NOMO-1 treated with DMSO at 0.1 percent for 48 hours (cell line): ENCODE measurements at regions not wholly inside any gene's neighbourhood (a gene's known extent, or its start where the extent isn't known, plus 50 kb on each side); places are given as distances from the start of the nearest gene placed in this dataset.
"Not testable (repeated sequence)": the region's sequence is repeated elsewhere in the genome, so short reads cannot be mapped to it uniquely, and the experiment has no call there.

Experiments
- DNase-seq: peaks from one replicate; lab custom pipeline; 2025; ENCODE audit not compliant: unreplicated experiment; lab: John Stamatoyannopoulos, UW

- no peak for DNase-seq
Observed at GRCh38 chr14:84965279-84965678, 564.7 kb upstream of the FLRT2 start.

- DNase-seq: no peak
Observed at GRCh38 chr14:84969501-84969900, 560.4 kb upstream of the FLRT2 start.

- no peak for DNase-seq
Observed at GRCh38 chr14:84975241-84975902, 554.6 kb upstream of the FLRT2 start.

GRCh38 chr14:84976805-84977204 is 553.1 kb upstream of the FLRT2 start:
- DNase-seq: no peak

GRCh38 chr14:84987042-84987441 is 542.9 kb upstream of the FLRT2 start:
- DNase-seq: no peak

GRCh38 chr14:84988357-84988756 is 541.6 kb upstream of the FLRT2 start:
- DNase-seq: no peak

- no peak for DNase-seq
Observed at GRCh38 chr14:84991021-84991420, 538.9 kb upstream of the FLRT2 start.

GRCh38 chr14:84998216-84998615 is 531.7 kb upstream of the FLRT2 start:
- no peak for DNase-seq

GRCh38 chr14:85002846-85003245 is 527.1 kb upstream of the FLRT2 start:
- DNase-seq: no peak

- DNase-seq: no peak
Observed at GRCh38 chr14:85003805-85004204, 526.1 kb upstream of the FLRT2 start.

GRCh38 chr14:85009506-85009905 is 520.4 kb upstream of the FLRT2 start:
- no peak for DNase-seq

- DNase-seq: no peak
Observed at GRCh38 chr14:85010186-85010585, 519.8 kb upstream of the FLRT2 start.

GRCh38 chr14:85016496-85016895 is 513.4 kb upstream of the FLRT2 start:
- no peak for DNase-seq

GRCh38 chr14:85023866-85024265 is 506.1 kb upstream of the FLRT2 start:
- not testable (repeated sequence) for DNase-seq

GRCh38 chr14:85024931-85025330 is 505.0 kb upstream of the FLRT2 start:
- no peak for DNase-seq

- no peak for DNase-seq
Observed at GRCh38 chr14:85027681-85028370, 502.1 kb upstream of the FLRT2 start.

GRCh38 chr14:85037411-85037810 is 492.5 kb upstream of the FLRT2 start:
- no peak for DNase-seq

GRCh38 chr14:85038526-85039352 is 491.2 kb upstream of the FLRT2 start:
- DNase-seq: peak; percentile 7

- DNase-seq: no peak
Observed at GRCh38 chr14:85039353-85039626, 490.7 kb upstream of the FLRT2 start.

GRCh38 chr14:85040046-85040685 is 489.8 kb upstream of the FLRT2 start:
- no peak for DNase-seq

GRCh38 chr14:85041618-85042017 is 488.3 kb upstream of the FLRT2 start:
- DNase-seq: no peak

- DNase-seq: peak; percentile 11
Observed at GRCh38 chr14:85042301-85042700, 487.6 kb upstream of the FLRT2 start.
